Aorta (tissue), 5 donors: ENCODE measurements at regions not wholly inside any gene's neighbourhood (a gene's known extent, or its start where the extent isn't known, plus 50 kb on each side); places are given as distances from the start of the nearest gene placed in this dataset.
A peak's percentile ranks its signal among the peaks of the same experiment; 100 is the strongest.

Experiments
- ATAC-seq: fragments of 200-7000 bp; cut with Tn5 transposase; one replicate; pipeline ENCODE4 v1.9.1; 2022; ENCODE audit warnings: moderate library complexity; ENCODE audit not compliant: low FRiP score
- DNase-seq, 2 donors: peaks; one replicate each; pipeline ENCODE4 v3.0.0-alpha.2; 2020
- H3K27ac ChIP-seq, 2 donors: one replicate each; pipeline ENCODE4 v1.5.1; 2013; ENCODE audit warnings: low read length in 2 of 2, mild to moderate bottlenecking in 2 of 2, moderate library complexity in 2 of 2, control low read depth in 1 of 2, inconsistent platforms in 1 of 2, low read depth in 1 of 2
- H3K27me3 ChIP-seq, 2 donors: one replicate each; pipeline ENCODE4 v1.6.1; 2013; ENCODE audit warnings: control low read depth in 1 of 2, low read length in 1 of 2, mild to moderate bottlenecking in 1 of 2, moderate library complexity in 1 of 2; ENCODE audit not compliant: insufficient read depth in 2 of 2, control insufficient read depth in 1 of 2
- H3K36me3 ChIP-seq, 2 donors: one replicate each; pipeline ENCODE4 v1.6.1; 2013; ENCODE audit warnings: control low read depth in 1 of 2, low read length in 1 of 2, mild to moderate bottlenecking in 1 of 2; ENCODE audit not compliant: insufficient read depth in 2 of 2, control insufficient read depth in 1 of 2
- H3K4me1 ChIP-seq, 2 donors: one replicate each; pipeline ENCODE4 v1.6.1; 2013; ENCODE audit warnings: low read length in 2 of 2, control low read depth in 1 of 2, mild to moderate bottlenecking in 1 of 2, moderate library complexity in 1 of 2; ENCODE audit not compliant: insufficient read depth in 2 of 2, control insufficient read depth in 1 of 2
- H3K4me3 ChIP-seq, 2 donors: one replicate each; pipeline ENCODE4 v1.5.1; 2013; ENCODE audit warnings: low read length in 2 of 2, control low read depth in 1 of 2, mild to moderate bottlenecking in 1 of 2
- H3K9me3 ChIP-seq: one replicate; pipeline ENCODE4 v1.6.1; 2013; ENCODE audit warnings: mild to moderate bottlenecking, low read length; ENCODE audit not compliant: control insufficient read depth
- WGBS, 2 donors: extraction: QIAGEN DNeasy Blood & Tissue Kit; methylation state at CpG; one replicate each; pipeline ENCODE4 v1.1.7; 2013; 5-methylcytosine and 5-hydroxymethylcytosine counted together
- intact Hi-C, 2 donors: fragments of 100-400 bp; cut with DNase I; formaldehyde crosslinking; loops; one replicate each; pipeline versions ENCODE4 v1.14.2 to v1.15.0; 2022
- donor health status: healthy with polysubstance abuse.
- donor health status: Bipolar disorder and iron deficiency.
- donor health status: DM: no; HTN: no; CAD: no.
- donor health status: DM: no; HTN: no; CAD: no.
- donor health status: DM: yes; HTN: yes; CAD: no.

DNA sequence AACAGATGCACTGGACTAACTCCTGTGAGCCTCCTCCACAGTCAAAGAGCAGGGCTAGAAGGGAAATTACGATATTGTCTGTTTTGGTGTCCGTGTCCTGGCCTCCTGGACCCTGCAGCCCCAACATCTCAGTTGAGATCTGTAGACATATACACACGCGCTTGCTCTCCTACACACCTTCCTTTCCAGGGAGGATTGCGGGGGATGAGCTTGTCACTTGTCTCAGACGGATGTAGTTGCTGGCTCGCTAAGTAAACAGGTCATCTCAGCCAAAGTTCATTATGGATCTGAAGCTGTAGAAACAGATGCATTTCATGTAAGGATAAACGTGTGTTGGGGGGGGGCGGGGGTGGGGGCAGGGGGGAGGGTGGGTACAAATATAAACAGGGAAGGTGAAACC is 549.3 kb downstream of the CCDC171 start:
- Histone ChIP-seq H3K27ac (no peak overlapping the region), H3K36me3 (no peaks in the 10 kb centered on the region), H3K4me1 (no peaks in the 10 kb centered on the region), H3K27me3 (no peaks in the 10 kb centered on the region), H3K9me3 (no peaks in the 10 kb centered on the region), H3K4me3 (no peak overlapping the region)
- WGBS, 2 donors = 84 to 91% methylated on average over 9 of the region's 9 CpGs
- DNase-seq (no peak), ATAC-seq (no peak)
- intact Hi-C loops = no loop called here

DNA sequence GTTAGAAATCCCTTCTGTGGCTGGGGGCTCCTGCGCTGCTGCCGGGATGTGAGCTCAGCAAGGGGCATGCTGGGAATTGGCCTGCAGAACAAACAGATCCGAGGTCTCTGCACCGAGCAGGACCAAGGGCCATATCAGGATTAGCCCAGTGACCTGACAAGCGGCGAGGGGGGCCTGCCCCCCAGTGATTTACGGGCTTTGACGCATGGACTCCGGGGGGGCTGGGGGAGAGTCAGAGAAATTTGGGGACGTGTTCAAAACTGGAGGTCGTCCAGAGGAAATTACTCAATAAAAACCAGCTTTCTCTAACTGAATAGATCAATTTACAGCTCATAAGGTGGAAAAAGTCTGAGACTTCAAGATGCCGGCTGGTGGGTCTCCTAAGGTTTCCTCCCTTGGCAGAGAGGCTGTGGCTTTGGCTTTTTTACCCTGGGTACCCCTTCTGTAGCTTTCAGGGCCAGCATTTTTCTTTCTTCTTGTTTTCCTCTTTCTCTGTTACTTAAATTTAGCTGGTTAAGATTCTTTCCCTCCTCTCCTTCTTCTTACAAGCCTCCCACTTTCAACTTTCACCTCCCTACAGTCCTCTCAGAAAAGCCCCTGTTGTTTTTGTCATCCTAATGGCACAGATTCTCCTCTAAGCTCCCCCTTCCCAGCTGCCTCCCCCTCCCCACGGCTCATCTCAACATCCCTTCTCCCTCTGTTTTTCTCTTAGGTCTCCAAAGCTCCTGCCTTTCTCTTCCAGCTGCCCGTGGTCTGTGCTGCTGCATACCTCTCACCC is 551.0 kb downstream of the CCDC171 start:
- H3K4me1 ChIP-seq = no peaks in the 10 kb centered on the region
- 83 to 86% methylated on average over 14 of the region's 14 CpGs for WGBS, 2 donors
- no peaks in the 10 kb centered on the region for H3K27me3 ChIP-seq
- no peaks in the 10 kb centered on the region for H3K36me3 ChIP-seq
- no peak overlapping the region for H3K27ac ChIP-seq
- ATAC-seq (peak; percentile 31), DNase-seq (peak in 1 of 2 donors; percentile 77)
- no peaks in the 10 kb centered on the region for H3K9me3 ChIP-seq
- no peak overlapping the region for H3K4me3 ChIP-seq
- intact Hi-C loops = no loop called here

DNA sequence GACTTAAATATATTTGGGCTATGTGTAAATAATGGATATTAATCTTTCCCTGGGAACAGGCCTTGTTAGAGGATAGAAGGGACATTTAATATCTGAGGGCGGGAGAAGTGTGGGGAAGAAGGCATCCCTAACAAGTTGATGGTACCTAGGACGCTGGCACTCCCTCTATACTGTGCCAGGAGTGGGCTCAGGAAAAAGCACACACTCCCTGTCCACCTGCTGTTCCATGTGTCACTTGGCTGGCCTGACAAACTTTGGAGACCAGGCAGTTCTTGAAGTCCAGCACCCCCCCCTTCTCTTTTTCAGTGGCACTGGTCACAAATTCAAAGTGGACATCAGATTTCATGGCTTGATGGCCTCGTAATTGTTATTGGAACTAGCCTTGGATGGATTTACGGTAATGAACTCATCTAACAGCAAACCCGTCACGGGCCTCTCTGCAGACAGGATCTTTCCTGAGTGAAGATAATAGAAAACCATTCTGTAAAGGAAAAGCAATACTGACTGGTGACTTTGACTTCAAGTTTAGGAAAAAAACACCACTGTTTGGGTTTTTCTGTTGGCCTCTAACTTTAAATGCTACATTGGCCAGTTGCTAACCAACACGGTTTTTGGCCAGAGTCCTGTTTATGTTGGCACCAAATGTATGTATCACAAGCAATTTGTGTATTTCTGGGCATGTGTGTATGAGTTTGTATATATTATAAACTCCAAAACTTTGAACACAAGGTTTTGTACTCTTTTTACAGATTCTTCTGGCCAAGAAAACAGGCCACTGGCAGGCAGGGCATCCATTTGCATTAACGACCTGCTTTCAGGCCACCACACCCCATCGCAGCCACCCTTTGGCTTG is 552.6 kb downstream of the CCDC171 start:
- WGBS, 2 donors = 32 to 39% methylated on average over 9 of the region's 9 CpGs
- DNase-seq (no peak), ATAC-seq (no peak)
- Histone ChIP-seq H3K9me3 (no peaks in the 10 kb centered on the region), H3K27ac (no peak overlapping the region), H3K4me1 (no peaks in the 10 kb centered on the region), H3K27me3 (no peaks in the 10 kb centered on the region), H3K36me3 (no peaks in the 10 kb centered on the region), H3K4me3 (no peak overlapping the region)
- intact Hi-C loops = no loop called here

DNA sequence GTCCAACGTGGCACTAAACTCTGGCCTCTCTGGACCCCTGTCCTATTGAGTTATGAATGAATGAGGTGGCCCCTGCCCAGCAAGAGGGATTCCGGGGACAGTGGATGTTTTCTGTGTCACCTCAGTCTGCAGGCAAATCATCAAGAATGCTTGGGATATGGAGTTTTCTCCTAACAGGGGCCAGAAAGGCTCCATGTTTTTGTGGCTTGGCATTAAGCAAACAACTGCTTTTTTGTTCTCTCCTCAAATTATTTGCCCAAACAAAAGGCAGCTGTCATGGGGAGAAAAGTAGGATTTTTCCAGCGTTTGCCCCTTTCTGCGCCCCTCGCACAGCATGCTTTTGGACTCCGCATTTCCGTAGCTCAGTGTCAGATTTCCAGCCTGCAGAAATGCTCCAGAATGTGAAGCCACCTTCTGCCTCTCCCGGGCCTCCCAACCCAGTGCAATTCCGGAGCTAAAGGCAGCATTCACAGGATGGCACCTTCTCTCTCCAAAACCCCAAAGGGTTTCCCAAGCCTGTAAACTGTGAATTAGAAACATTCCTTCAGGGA is 553.3 kb downstream of the CCDC171 start:
- DNase-seq (no peak), ATAC-seq (no peak)
- intact Hi-C loops = no loop called here
- Histone ChIP-seq H3K9me3 (no peaks in the 10 kb centered on the region), H3K27ac (no peak overlapping the region), H3K4me3 (no peak overlapping the region), H3K27me3 (no peaks in the 10 kb centered on the region), H3K4me1 (no peaks in the 10 kb centered on the region), H3K36me3 (no peaks in the 10 kb centered on the region)
- 62 to 66% methylated on average over 9 of the region's 9 CpGs for WGBS, 2 donors

DNA sequence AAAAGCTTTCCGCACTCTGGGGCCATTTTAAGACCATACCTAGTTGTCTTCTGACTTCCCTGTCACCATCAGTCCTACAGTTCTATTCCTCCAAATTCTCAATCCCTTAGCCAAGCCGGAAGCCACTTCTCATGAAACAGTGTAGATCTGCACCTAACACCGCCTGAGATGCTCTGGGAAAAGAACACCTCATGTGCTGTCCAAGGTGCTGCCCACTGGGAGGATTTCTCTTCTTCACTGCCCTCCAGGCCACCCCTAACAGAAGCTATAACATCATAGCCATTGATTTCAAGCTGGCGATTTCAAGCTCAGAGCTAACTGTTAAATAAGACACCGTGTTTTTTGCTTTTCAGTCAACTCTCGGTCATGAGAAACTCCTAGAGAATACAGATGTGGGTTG is 559.3 kb downstream of the CCDC171 start:
- intact Hi-C loops = no loop called here
- Histone ChIP-seq H3K4me3 (no peak overlapping the region), H3K36me3 (no peaks in the 10 kb centered on the region), H3K9me3 (no peaks in the 10 kb centered on the region), H3K27ac (no peak overlapping the region), H3K4me1 (no peaks in the 10 kb centered on the region), H3K27me3 (no peaks in the 10 kb centered on the region)
- 83 to 94% methylated on average over 6 of the region's 6 CpGs for WGBS, 2 donors
- no peak for ATAC-seq
- DNase-seq = no peak

DNA sequence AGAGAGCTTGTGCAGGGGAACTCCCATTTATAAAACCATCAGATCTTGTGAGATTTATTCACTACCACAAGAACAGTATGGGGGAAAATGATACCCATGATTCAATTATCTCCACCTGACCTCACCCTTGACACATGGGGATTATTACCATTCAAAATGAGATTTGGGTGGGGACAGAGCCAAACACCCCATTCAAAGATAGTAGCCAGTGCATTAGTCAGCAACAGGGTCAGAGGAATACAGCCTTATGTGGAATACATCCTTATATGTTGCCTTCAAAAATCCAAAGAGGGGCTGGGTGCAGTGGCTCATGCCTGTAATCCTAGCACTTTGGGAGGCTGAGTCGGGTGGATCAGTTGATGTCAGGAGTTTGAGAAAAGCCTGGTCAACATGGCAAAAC is 563.2 kb downstream of the CCDC171 start:
- intact Hi-C loops = no loop called here
- H3K4me3 ChIP-seq = no peak overlapping the region
- ATAC-seq (no peak), DNase-seq (no peak)
- 86 to 94% methylated on average over 1 of the region's 1 CpG for WGBS, 2 donors
- no peaks in the 10 kb centered on the region for H3K4me1 ChIP-seq
- H3K27me3 ChIP-seq = no peaks in the 10 kb centered on the region
- H3K27ac ChIP-seq = no peak overlapping the region
- no peaks in the 10 kb centered on the region for H3K36me3 ChIP-seq
- H3K9me3 ChIP-seq = no peaks in the 10 kb centered on the region

DNA sequence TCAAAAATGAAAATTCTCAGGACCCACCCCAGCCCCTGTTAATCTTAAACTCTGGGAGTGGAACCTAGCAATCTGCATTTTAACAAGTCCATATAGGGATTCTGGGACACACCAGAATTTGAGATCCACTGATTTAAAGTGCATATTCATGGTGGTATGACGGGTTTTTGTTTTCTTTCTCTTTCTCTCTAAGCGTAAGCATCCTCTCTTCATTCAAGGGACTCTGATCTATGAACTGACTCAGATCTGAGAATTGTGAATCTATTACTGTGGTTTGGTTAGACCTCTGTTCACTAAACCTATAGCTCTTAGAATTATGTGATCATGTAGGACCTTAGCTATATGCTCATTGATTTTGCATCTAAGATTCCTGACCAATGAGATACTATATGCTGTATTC is 565.2 kb downstream of the CCDC171 start:
- Histone ChIP-seq H3K36me3 (no peaks in the 10 kb centered on the region), H3K27me3 (no peaks in the 10 kb centered on the region), H3K4me3 (no peak overlapping the region), H3K27ac (no peak overlapping the region), H3K4me1 (no peaks in the 10 kb centered on the region), H3K9me3 (no peaks in the 10 kb centered on the region)
- DNase-seq = no peak
- 98% methylated on average over 2 of the region's 2 CpGs for WGBS, 2 donors
- no peak for ATAC-seq
- intact Hi-C loops = no loop called here

DNA sequence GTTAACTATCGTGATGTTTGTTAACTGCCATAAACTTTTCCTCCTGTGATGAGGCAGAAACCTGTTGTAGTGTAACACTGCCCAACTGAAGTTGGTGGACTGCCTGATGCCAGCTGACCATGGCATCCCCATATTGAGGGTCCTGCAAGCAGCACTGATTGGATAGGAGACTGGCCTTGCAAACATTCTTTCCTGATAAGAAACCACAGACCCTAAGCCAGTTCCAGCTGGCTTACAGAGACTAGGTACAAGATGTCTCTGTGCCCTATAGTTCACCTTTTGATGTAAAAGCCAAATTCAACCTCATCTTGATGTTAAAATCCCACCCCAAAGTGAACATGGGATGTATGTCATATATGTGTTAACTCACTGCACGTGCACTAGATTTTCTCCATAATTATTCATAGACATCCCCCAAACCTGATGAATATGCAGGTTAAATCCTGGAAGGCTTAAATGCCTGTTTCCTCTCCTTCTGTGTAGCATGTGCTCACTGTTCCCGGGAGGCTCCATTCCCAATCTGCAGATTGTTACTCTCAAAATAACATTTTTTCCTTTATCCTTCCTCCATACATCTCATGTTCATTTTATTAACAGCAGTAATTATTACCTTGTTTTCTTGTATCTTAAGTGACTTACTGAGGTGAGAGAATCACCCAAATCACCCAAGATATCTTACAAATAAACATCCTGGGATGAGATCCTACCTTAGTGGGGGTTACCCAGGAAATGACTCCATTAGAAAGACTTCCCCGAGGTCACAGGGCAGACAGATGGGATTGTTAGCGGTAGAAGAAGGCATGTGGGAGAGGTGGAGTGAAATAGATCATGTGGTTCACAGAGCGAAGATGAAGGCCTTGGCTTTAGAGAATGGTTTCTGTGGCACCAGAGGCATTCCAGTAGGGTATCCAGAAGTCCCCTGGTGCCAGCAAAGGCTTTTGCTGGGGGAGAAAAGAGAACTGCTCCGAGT is 566.7 kb downstream of the CCDC171 start:
- no peaks in the 10 kb centered on the region for H3K36me3 ChIP-seq
- no peaks in the 10 kb centered on the region for H3K4me1 ChIP-seq
- no peak overlapping the region for H3K4me3 ChIP-seq
- DNase-seq (no peak), ATAC-seq (no peak)
- H3K9me3 ChIP-seq = no peaks in the 10 kb centered on the region
- intact Hi-C loops = no loop called here
- H3K27ac ChIP-seq = no peak overlapping the region
- H3K27me3 ChIP-seq = no peaks in the 10 kb centered on the region
- WGBS, 2 donors = 78 to 83% methylated on average over 7 of the region's 7 CpGs
